ENCODE measurements at regions not wholly inside any gene's neighbourhood (a gene's known extent, or its start where the extent isn't known, plus 50 kb on each side); places are given as distances from the start of the nearest gene placed in this dataset.

- no peak overlapping the region for H3K27ac Mint-ChIP-seq
- no peak overlapping the region for H2AFZ ChIP-seq (ENCODE audit: low read length)
- H3K79me2 ChIP-seq (ENCODE audit: insufficient read depth, low read length): no peaks in the 10 kb centered on the region
- no peaks in the 10 kb centered on the region for H3K4me1 ChIP-seq (ENCODE audit: insufficient read depth, low read length)
- no peak overlapping the region for H3K4me3 Mint-ChIP-seq
- H3K36me3 Mint-ChIP-seq (ENCODE audit: insufficient read depth in 1 of 3, low read depth in 3 of 3): no peaks in the 10 kb centered on the region
- H4K20me1 ChIP-seq (ENCODE audit: control insufficient read depth, insufficient read depth, insufficient read length): no peaks in the 10 kb centered on the region
- DNase-seq: no peak
- H3K9me3 Mint-ChIP-seq: no peaks in the 10 kb centered on the region
- no peaks in the 10 kb centered on the region for H3K27me3 Mint-ChIP-seq (ENCODE audit: low read depth)
- H2BK15ac ChIP-seq (ENCODE audit: low read depth, low read length): no peak overlapping the region
- no peak overlapping the region for H2BK120ac ChIP-seq (ENCODE audit: low read depth, low read length, poor library complexity, severe bottlenecking)
- H2AK5ac ChIP-seq (ENCODE audit: insufficient read length, low read length): no peak overlapping the region
- H3K4me2 ChIP-seq (ENCODE audit: insufficient read depth, insufficient read length, low read length): no peak overlapping the region
- H4K8ac ChIP-seq (replicated peaks; ENCODE audit: insufficient read length, low read depth, low read length): no peak overlapping the region
- H3K23ac ChIP-seq (ENCODE audit: insufficient read length, low read depth, low read length): no peak overlapping the region
- no peak overlapping the region for H3K9ac ChIP-seq (ENCODE audit: extremely low read depth, insufficient read length, low read length)
- WGBS (ENCODE audit: extremely low coverage, insufficient read length, low lambda C conversion rate): no CpG with 5 or more reads among the region's 2 CpGs
- H4K91ac ChIP-seq (ENCODE audit: insufficient read length, low read depth, low read length): no peak overlapping the region
- H3K56ac ChIP-seq (ENCODE audit: insufficient read length, low read depth, low read length): no peak overlapping the region
- H3K4me1 Mint-ChIP-seq: no peaks in the 10 kb centered on the region
- no peak overlapping the region for H3K18ac ChIP-seq (ENCODE audit: insufficient read length, low read depth, low read length)
- no peak overlapping the region for H3K14ac ChIP-seq (ENCODE audit: insufficient read depth, low read length)
- no peak overlapping the region for H4K5ac ChIP-seq (ENCODE audit: insufficient read length, low read depth, low read length)
- TF ChIP-seq CTCF (conservative IDR thresholded peaks at IDR 0.05): no peak
- no peaks in the 10 kb centered on the region for H3K79me1 ChIP-seq (ENCODE audit: insufficient read depth, low read depth, low read length, poor library complexity, severe bottlenecking)
- H3K4ac ChIP-seq (ENCODE audit: low read depth, low read length): no peak overlapping the region
- no peak overlapping the region for H2BK20ac ChIP-seq (ENCODE audit: low read depth, low read length, poor library complexity, severe bottlenecking)
- H3K27me3 ChIP-seq (ENCODE audit: insufficient read depth, low read length): no peaks in the 10 kb centered on the region
- no peak overlapping the region for H2BK5ac ChIP-seq (ENCODE audit: insufficient read length, low read length)
- H3T11ph ChIP-seq (ENCODE audit: low read length): no peak overlapping the region
- H2BK12ac ChIP-seq (ENCODE audit: insufficient read length, low read depth, low read length): no peak overlapping the region
- no peak overlapping the region for H3K27ac ChIP-seq (ENCODE audit: insufficient read length, low read depth, low read length)
- H3K23me2 ChIP-seq (ENCODE audit: insufficient read length, low read depth, low read length, poor library complexity, severe bottlenecking): no peaks in the 10 kb centered on the region
- H3K9me3 ChIP-seq (ENCODE audit: control insufficient read depth, low read depth, low read length): no peaks in the 10 kb centered on the region
These were observed 884.8 kb upstream of the SLIT2 start for GRCh38 chr4:19366916-19367315.
